Heart right ventricle (tissue), 16 donors: ENCODE measurements at regions not wholly inside any gene's neighbourhood (a gene's known extent, or its start where the extent isn't known, plus 50 kb on each side); places are given as distances from the start of the nearest gene placed in this dataset.

ENCODE experiments used
- ATAC-seq, 8 donors: fragments of 200-7000 bp; cut with Tn5 transposase; one replicate each; pipeline ENCODE4 v1.9.1; 2020; ENCODE audit warnings: mild to moderate bottlenecking in 8 of 8, moderate library complexity in 8 of 8, moderate number of reproducible peaks in 1 of 8
- DNase-seq, 2 donors: peaks; one replicate each; pipeline ENCODE4 v3.0.0-alpha.2; 2020
- H3K27ac ChIP-seq, 10 donors: fragments of 200-600 bp; sonication (generic) in 2 of 10; one replicate each; pipeline versions ENCODE4 v1.5.0 to v1.8.0; 2020 to 2022; ENCODE audit warnings: mild to moderate bottlenecking in 3 of 10
- H3K27me3 ChIP-seq, 7 donors: fragments of 200-600 bp; one replicate each; pipeline ENCODE4 v1.8.0; 2021 to 2022; ENCODE audit warnings: mild to moderate bottlenecking in 2 of 7
- H3K36me3 ChIP-seq, 9 donors: fragments of 200-600 bp; sonication (generic) in 1 of 9; one replicate each; pipeline versions ENCODE4 v1.5.0 to v1.8.0; 2020 to 2022; ENCODE audit warnings: mild to moderate bottlenecking in 2 of 9
- H3K4me1 ChIP-seq, 9 donors: fragments of 200-600 bp; sonication (generic) in 1 of 9; one replicate each; pipeline versions ENCODE4 v1.5.0 to v1.8.0; 2020 to 2022; ENCODE audit warnings: mild to moderate bottlenecking in 4 of 9
- H3K4me3 ChIP-seq, 10 donors: fragments of 200-600 bp; sonication (generic) in 2 of 10; one replicate each; pipeline versions ENCODE4 v1.5.0 to v1.8.0; 2020 to 2022; ENCODE audit warnings: mild to moderate bottlenecking in 7 of 10, moderate library complexity in 2 of 10
- H3K9me3 ChIP-seq, 11 donors: fragments of 200-600 bp in 10 of 11; sonication (generic) in 2 of 11; one replicate each; pipeline versions ENCODE4 v1.5.0 to v1.8.0; 2013 to 2022; ENCODE audit warnings: mild to moderate bottlenecking in 2 of 11, control low read depth in 1 of 11, moderate library complexity in 1 of 11
- CTCF ChIP-seq, 9 donors: fragments of 200-600 bp; sonication (generic) in 2 of 9; IDR thresholded peaks; one replicate each; pipeline versions ENCODE4 v1.5.0 to v1.8.0; 2021 to 2022; ENCODE audit warnings: antibody characterized with exemption in 9 of 9, mild to moderate bottlenecking in 5 of 9, moderate library complexity in 1 of 9
- WGBS, 2 donors: extraction: QIAGEN DNeasy Blood & Tissue Kit; methylation state at CpG; one replicate each; pipeline ENCODE4 v1.1.7; 2013; ENCODE audit warnings: inconsistent platforms in 1 of 2; 5-methylcytosine and 5-hydroxymethylcytosine counted together
- intact Hi-C, 10 donors: fragments of 100-400 bp; cut with DNase I; formaldehyde crosslinking; loops; one replicate each; pipeline versions ENCODE4 v1.11.1 to v1.14.2; 2022
- donor health status: Arrhythmogenic right ventricular cardiomyopathy.
- donor health status: ischemic (EF 13 %, LVEDD 7.1; RV severe dilation, severe dysfunction).
- donor health status: healthy with polysubstance abuse.
- donor health status: DM: no; HTN: yes; CAD: no.
- donor health status: DM: no; HTN: no; CAD: no.
- donor health status: ischemic (EF 25% LVEDD 6.9; RV normal size, moderate dysfunction).
- donor health status: ischemic (EF 25% LVEDD 5.7; RV mildly dilated, moderate dysfunction).
- donor health status: healthy.
- donor health status: DM: yes; HTN: yes; CAD: no.
- donor health status: Ischemic cardiomyopathy.
- donor health status: ischemic (EF 35%, LVEDD 5.7; RV mildly dilated, moderate dysfunction).
- donor health status: nonischemic (EF 11% LVEDD 7.7; RV severe dilation, severe dysfunction).
- donor health status: DM: yes; HTN: yes; CAD: no.
- donor health status: PGD.
- donor health status: ischemic (EF 29% LVEDD 5.4; RV normal size, mild dysfunction).
- donor health status: nonischemic (EF 23%, LVEDD 6.1; RV moderate dilation, normal function).

- H3K9me3 ChIP-seq = no peaks in the 10 kb centered on the region
- H3K36me3 ChIP-seq = no peaks in the 10 kb centered on the region
- no peak overlapping the region for H3K4me3 ChIP-seq
- peak; percentile 52 to 89 (median 85) for ATAC-seq
- 48 to 50% methylated on average over 9 of the region's 9 CpGs for WGBS, 2 donors
- H3K27ac ChIP-seq = peak overlapping the region in 6 of 10 donors; percentile 23 to 64 (median 44)
- no peaks in the 10 kb centered on the region for H3K27me3 ChIP-seq
- intact Hi-C loops = loop anchor here in 2 of 10 donors (10.0 kb wide), 1 partner anchor 110 kb away; no protein-coding TSS in a partner anchor
- no peak for TF ChIP-seq CTCF (IDR thresholded peaks at IDR 0.05)
- H3K4me1 ChIP-seq = peaks cover 0 to 37% (median 26%) of the 10 kb centered on the region in 9 donors
- DNase-seq = peak; percentile 18 to 61
Measured at GRCh38 chr7:25454562-25455041, 226.3 kb upstream of the NPVF start.

GRCh38 chr7:25455683-25456251 is 227.5 kb upstream of the NPVF start:
- no peak for ATAC-seq
- H3K27ac ChIP-seq = peak overlapping the region in 7 of 10 donors; percentile 2 to 64 (median 51)
- 77 to 79% methylated on average over 10 of the region's 10 CpGs for WGBS, 2 donors

GRCh38 chr7:25456467-25457171 is 228.3 kb upstream of the NPVF start:
- ATAC-seq (peak; percentile 53 to 71 (median 66)), DNase-seq (peak in 1 of 2 donors; percentile 38)
- Histone ChIP-seq H3K4me3 (no peak overlapping the region), H3K27me3 (no peaks in the 10 kb centered on the region), H3K4me1 (peaks cover 0 to 42% (median 26%) of the 10 kb centered on the region in 9 donors), H3K36me3 (no peaks in the 10 kb centered on the region), H3K9me3 (no peaks in the 10 kb centered on the region), H3K27ac (peak overlapping the region in 7 of 10 donors; percentile 4 to 64 (median 47))
- WGBS, 2 donors = 41 to 48% methylated on average over 8 of the region's 8 CpGs
- no peak for TF ChIP-seq CTCF (IDR thresholded peaks at IDR 0.05)
- intact Hi-C loops = loop anchor here in 2 of 10 donors (10.0 kb wide), 1 partner anchor 108 kb away; no protein-coding TSS in a partner anchor

More at GRCh38 chr7:25455683-25456251, 227.5 kb upstream of the NPVF start:
- Histone ChIP-seq H3K9me3 (no peaks in the 10 kb centered on the region), H3K4me1 (peaks cover 0 to 41% (median 26%) of the 10 kb centered on the region in 9 donors), H3K36me3 (no peaks in the 10 kb centered on the region), H3K27me3 (no peaks in the 10 kb centered on the region), H3K4me3 (no peak overlapping the region)
- intact Hi-C loops = loop anchor here in 2 of 10 donors (10.0 kb wide), 1 partner anchor 109 kb away; no protein-coding TSS in a partner anchor
- DNase-seq = no peak
- TF ChIP-seq CTCF (IDR thresholded peaks at IDR 0.05) = no peak

- Histone ChIP-seq H3K9me3 (no peaks in the 10 kb centered on the region), H3K4me3 (no peak overlapping the region), H3K27ac (no peak overlapping the region), H3K36me3 (no peaks in the 10 kb centered on the region), H3K4me1 (peaks cover 0 to 38% (median 22%) of the 10 kb centered on the region in 9 donors), H3K27me3 (peaks cover 0 to 6% (median 0%) of the 10 kb centered on the region in 7 donors)
- TF ChIP-seq CTCF (IDR thresholded peaks at IDR 0.05) = no peak
- DNase-seq = no peak
- intact Hi-C loops = loop anchor here in 2 of 10 donors (10.0 kb wide), 1 partner anchor 106 kb away; no protein-coding TSS in a partner anchor
- no peak for ATAC-seq
Measured at GRCh38 chr7:25459057-25459456, 230.8 kb upstream of the NPVF start.
